Calu3 (cell line): ENCODE measurements at regions not wholly inside any gene's neighbourhood (a gene's known extent, or its start where the extent isn't known, plus 50 kb on each side); places are given as distances from the start of the nearest gene placed in this dataset.

Experiments used
- BruUV-seq: library from RNA; stranded (reverse); fragments of 400-500 nt; replicated peaks from 2 replicates; lab custom pipeline; 2021; lab: Mats Ljungman, UMichigan
- CTCF ChIA-PET: fragments of 300-600 bp; sonication (Branson Sonifier 250); formaldehyde crosslinking; loops from one replicate; lab custom pipeline; 2022; ENCODE audit warnings: antibody characterized with exemption; lab: Charles Lee
- DNase-seq: peaks from one replicate; pipeline ENCODE4 v3.0.0; 2022
- H3K27ac Mint-ChIP-seq: one replicate; pipeline ENCODE4 v1.8.0; 2022; ENCODE audit warnings: mixed read lengths; ENCODE audit not compliant: unreplicated experiment
- H3K27me3 Mint-ChIP-seq: one replicate; pipeline ENCODE4 v1.8.0; 2022; ENCODE audit warnings: mixed read lengths; ENCODE audit not compliant: unreplicated experiment
- H3K36me3 Mint-ChIP-seq: one replicate; pipeline ENCODE4 v1.8.0; 2022; ENCODE audit warnings: mild to moderate bottlenecking, moderate library complexity, mixed read lengths; ENCODE audit not compliant: insufficient read depth, unreplicated experiment
- H3K4me1 Mint-ChIP-seq: one replicate; pipeline ENCODE4 v1.8.0; 2022; ENCODE audit warnings: mild to moderate bottlenecking, low read depth, mixed read lengths; ENCODE audit not compliant: unreplicated experiment
- H3K4me3 Mint-ChIP-seq: one replicate; pipeline ENCODE4 v1.8.0; 2022; ENCODE audit warnings: mild to moderate bottlenecking, low read depth, moderate library complexity, mixed read lengths; ENCODE audit not compliant: unreplicated experiment
- H3K9me3 Mint-ChIP-seq: one replicate; pipeline ENCODE4 v1.8.0; 2022; ENCODE audit warnings: low read depth, mixed read lengths; ENCODE audit not compliant: unreplicated experiment
- intact Hi-C: fragments of 100-400 bp; cut with micrococcal nuclease; formaldehyde crosslinking; loops from one replicate; pipeline ENCODE4 v1.10.0; 2022; ENCODE audit not compliant: unreplicated experiment
- TF ChIP-seq, protein P1 (sequence below): fragments of 200-600 bp; IDR thresholded peaks from one replicate; pipeline ENCODE4 v1.8.0; 2022; ENCODE audit warnings: antibody characterized with exemption; ENCODE audit not compliant: unreplicated experiment

DNA sequence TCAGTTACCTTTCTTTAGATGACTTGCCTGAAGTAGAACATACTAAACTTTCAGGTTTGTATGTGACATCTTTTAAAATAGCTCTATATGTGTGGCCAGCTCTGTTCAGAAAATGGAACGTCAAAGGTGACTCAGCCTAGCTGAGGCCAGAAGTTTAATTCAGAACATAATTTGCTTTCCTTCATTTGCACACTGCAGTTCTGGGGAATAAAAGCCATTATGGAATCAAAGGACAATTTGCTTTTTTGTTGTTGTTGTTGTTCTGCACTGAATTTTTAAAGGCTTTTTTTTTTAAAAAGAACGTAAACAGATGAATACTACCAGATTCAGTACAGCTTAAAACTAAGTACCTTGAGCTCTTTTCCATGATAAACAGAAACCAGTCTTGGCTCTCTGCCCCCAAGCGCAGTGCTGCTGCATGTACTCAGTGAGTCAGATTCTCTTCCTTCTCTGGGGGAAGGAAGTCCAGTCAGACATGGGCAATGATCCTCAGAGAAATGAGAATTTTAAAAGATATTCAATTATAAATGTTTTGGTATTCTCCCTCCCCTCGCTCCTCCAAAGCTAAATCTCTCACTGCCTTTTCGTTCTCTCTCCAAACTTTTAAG, 644.2 kb downstream of the NOVA1 start:
- CTCF ChIA-PET = no interaction called here
- H3K4me1 Mint-ChIP-seq = no peaks in the 10 kb centered on the region
- H3K27ac Mint-ChIP-seq = no peak overlapping the region
- H3K4me3 Mint-ChIP-seq = no peak overlapping the region
- no peaks in the 10 kb centered on the region for H3K27me3 Mint-ChIP-seq
- TF ChIP-seq, protein P1, sequence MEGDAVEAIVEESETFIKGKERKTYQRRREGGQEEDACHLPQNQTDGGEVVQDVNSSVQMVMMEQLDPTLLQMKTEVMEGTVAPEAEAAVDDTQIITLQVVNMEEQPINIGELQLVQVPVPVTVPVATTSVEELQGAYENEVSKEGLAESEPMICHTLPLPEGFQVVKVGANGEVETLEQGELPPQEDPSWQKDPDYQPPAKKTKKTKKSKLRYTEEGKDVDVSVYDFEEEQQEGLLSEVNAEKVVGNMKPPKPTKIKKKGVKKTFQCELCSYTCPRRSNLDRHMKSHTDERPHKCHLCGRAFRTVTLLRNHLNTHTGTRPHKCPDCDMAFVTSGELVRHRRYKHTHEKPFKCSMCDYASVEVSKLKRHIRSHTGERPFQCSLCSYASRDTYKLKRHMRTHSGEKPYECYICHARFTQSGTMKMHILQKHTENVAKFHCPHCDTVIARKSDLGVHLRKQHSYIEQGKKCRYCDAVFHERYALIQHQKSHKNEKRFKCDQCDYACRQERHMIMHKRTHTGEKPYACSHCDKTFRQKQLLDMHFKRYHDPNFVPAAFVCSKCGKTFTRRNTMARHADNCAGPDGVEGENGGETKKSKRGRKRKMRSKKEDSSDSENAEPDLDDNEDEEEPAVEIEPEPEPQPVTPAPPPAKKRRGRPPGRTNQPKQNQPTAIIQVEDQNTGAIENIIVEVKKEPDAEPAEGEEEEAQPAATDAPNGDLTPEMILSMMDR = no peak
- no TSS peak for BruUV-seq
- no peaks in the 10 kb centered on the region for H3K36me3 Mint-ChIP-seq
- peaks cover 22% of the 10 kb centered on the region for H3K9me3 Mint-ChIP-seq
- intact Hi-C loops = no loop called here
- DNase-seq = no peak

DNA sequence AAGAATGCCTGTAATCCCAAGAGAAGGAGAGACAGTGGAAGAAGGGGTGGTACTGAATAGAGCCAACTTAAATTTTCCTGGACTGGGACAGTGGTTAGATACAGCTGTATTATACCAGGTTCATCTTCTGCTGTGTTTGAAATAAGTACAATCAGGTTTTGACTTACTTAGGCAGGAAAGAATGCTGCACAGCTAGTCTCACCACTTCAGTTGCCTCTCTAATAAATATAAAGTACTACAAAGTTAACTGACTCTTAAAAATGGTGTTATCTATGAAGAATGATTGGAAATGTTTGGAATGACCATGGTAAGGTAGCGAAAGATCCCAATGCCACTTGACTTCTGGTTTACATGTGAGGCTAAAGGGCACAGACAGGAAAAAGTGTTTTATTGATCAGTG, 652.1 kb downstream of the NOVA1 start:
- CTCF ChIA-PET = no interaction called here
- intact Hi-C loops = no loop called here
- no peaks in the 10 kb centered on the region for H3K36me3 Mint-ChIP-seq
- TF ChIP-seq, protein P1 = no peak
- no peak overlapping the region for H3K4me3 Mint-ChIP-seq
- no peaks in the 10 kb centered on the region for H3K4me1 Mint-ChIP-seq
- peaks cover 12% of the 10 kb centered on the region for H3K9me3 Mint-ChIP-seq
- H3K27me3 Mint-ChIP-seq = no peaks in the 10 kb centered on the region
- no peak for DNase-seq
- BruUV-seq = no TSS peak
- H3K27ac Mint-ChIP-seq = no peak overlapping the region

DNA sequence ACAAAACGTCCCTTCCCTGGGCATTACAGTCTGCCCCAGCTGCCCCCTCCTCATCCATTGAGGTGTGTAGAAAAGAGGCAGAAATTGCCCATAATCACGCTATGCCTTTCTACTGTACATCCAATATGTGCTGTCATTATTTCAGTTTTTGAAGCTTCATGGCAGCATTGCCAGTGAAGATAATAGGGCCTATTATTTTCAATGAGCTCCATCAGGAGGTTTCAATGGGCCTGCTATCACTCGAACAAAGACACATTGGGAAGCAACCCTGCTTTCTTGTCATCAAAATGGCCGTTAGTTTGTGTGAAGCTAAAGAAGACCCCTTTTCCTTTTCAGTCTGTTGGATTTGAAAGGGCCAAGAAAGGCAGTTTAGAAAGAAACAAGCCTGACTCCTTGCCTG, 653.8 kb downstream of the NOVA1 start:
- TF ChIP-seq, protein P1 = no peak
- H3K4me1 Mint-ChIP-seq = no peaks in the 10 kb centered on the region

DNA sequence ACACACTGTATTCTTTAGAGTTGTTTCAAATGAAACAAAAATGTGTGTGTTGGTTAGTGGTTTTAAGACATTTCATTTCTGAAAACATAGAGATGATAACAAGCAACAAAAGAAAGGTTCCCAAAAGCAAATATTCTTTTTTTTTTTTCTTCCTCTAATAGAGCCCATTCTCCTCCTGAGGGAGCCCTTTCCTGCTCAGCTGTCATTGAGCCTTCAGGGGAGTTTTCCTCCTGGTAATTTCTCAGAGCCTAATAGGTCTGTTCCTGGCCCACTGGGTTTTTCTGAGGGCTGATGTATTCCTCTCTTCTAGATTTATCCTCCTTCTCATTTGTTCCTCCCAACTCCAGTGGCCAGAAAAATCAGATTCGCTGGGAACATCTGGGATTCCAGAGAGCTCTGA, 654.5 kb downstream of the NOVA1 start:
- Mint-ChIP-seq H3K27ac (no peak overlapping the region), H3K27me3 (no peaks in the 10 kb centered on the region), H3K36me3 (no peaks in the 10 kb centered on the region), H3K9me3 (peaks cover 2% of the 10 kb centered on the region), H3K4me1 (no peaks in the 10 kb centered on the region), H3K4me3 (no peak overlapping the region)
- no peak for DNase-seq
- BruUV-seq = no TSS peak
- CTCF ChIA-PET = no interaction called here
- TF ChIP-seq, protein P1 = no peak
- intact Hi-C loops = no loop called here

More for the DNA sequence above, 653.8 kb downstream of the NOVA1 start:
- no peaks in the 10 kb centered on the region for H3K36me3 Mint-ChIP-seq
- H3K4me3 Mint-ChIP-seq = no peak overlapping the region
- intact Hi-C loops = no loop called here
- H3K9me3 Mint-ChIP-seq = peaks cover 2% of the 10 kb centered on the region
- no TSS peak for BruUV-seq
- CTCF ChIA-PET = no interaction called here
- no peaks in the 10 kb centered on the region for H3K27me3 Mint-ChIP-seq
- no peak overlapping the region for H3K27ac Mint-ChIP-seq
- DNase-seq = no peak
